IMR-90 (cell line): ENCODE measurements at regions not wholly inside any gene's neighbourhood (a gene's known extent, or its start where the extent isn't known, plus 50 kb on each side); places are given as distances from the start of the nearest gene placed in this dataset.

Source experiments
- ATAC-seq: fragments of 200-7000 bp; cut with Tn5 transposase; 2 replicates; pipeline ENCODE4 v1.9.1; 2020; ENCODE audit warnings: low read depth, mild to moderate bottlenecking, moderate library complexity
- BruUV-seq: library from RNA; stranded (reverse); fragments of 400-500 nt; replicated peaks from 2 replicates; lab custom pipeline; 2021; lab: Mats Ljungman, UMichigan
- CTCF ChIA-PET: fragments of 300-600 bp; formaldehyde crosslinking; extraction: SDS; loops from one replicate; lab custom pipeline; 2021; ENCODE audit warnings: antibody characterized with exemption; lab: Yijun Ruan, JAX
- POLR2A ChIA-PET: fragments of 300-600 bp; sonication (Branson Sonifier 250); formaldehyde crosslinking; loops from one replicate; lab custom pipeline; 2022; ENCODE audit warnings: antibody characterized with exemption; ENCODE audit not compliant: unreplicated experiment; lab: Charles Lee
- DNase-seq: peaks from one replicate; pipeline ENCODE4 v3.0.0; 2013
- H2AFZ ChIP-seq: replicated peaks from 2 replicates; pipeline ENCODE3; 2013; ENCODE audit warnings: low read length, mild to moderate bottlenecking; ENCODE audit not compliant: poor library complexity
- H2AK5ac ChIP-seq: 2 replicates; pipeline ENCODE4 v1.6.1; 2013; ENCODE audit warnings: low read depth, low read length, inconsistent platforms
- H2AK9ac ChIP-seq: replicated peaks from 2 replicates; pipeline ENCODE3; 2013; ENCODE audit warnings: mild to moderate bottlenecking, low read depth, low read length, moderate library complexity; ENCODE audit not compliant: poor library complexity
- H2BK120ac ChIP-seq: 2 replicates; pipeline ENCODE4 v1.6.1; 2013; ENCODE audit warnings: low read depth, low read length, inconsistent platforms
- H2BK15ac ChIP-seq: 3 replicates; pipeline ENCODE4 v1.6.1; 2013; ENCODE audit warnings: low read depth, low read length, inconsistent platforms
- H2BK20ac ChIP-seq: 2 replicates; pipeline ENCODE4 v1.6.1; 2013; ENCODE audit warnings: low read depth, mild to moderate bottlenecking, inconsistent platforms, low read length, moderate library complexity
- H2BK5ac ChIP-seq: 2 replicates; pipeline ENCODE4 v1.6.1; 2013; ENCODE audit warnings: mild to moderate bottlenecking, low read depth, low read length, inconsistent platforms; ENCODE audit not compliant: poor library complexity, severe bottlenecking
- H3K14ac ChIP-seq: replicated peaks from 2 replicates; pipeline ENCODE4 v1.6.1; 2013; ENCODE audit warnings: low read depth, low read length, inconsistent platforms
- H3K18ac ChIP-seq: 2 replicates; pipeline ENCODE4 v1.6.1; 2013; ENCODE audit warnings: low read depth, low read length, control low read depth
- H3K23ac ChIP-seq: 2 replicates; pipeline ENCODE4 v1.6.1; 2013; ENCODE audit warnings: low read depth, low read length, inconsistent platforms
- H3K27ac ChIP-seq: 2 replicates; pipeline ENCODE4 v1.5.1; 2013; ENCODE audit warnings: mild to moderate bottlenecking, control low read depth, low read length; ENCODE audit not compliant: insufficient read depth
- H3K27me3 ChIP-seq: 2 replicates; pipeline ENCODE4 v1.6.1; 2013; ENCODE audit warnings: low read length; ENCODE audit not compliant: control insufficient read depth, insufficient read depth
- H3K36me3 ChIP-seq: 2 replicates; pipeline ENCODE4 v1.6.1; 2013; ENCODE audit warnings: low read length, mixed read lengths; ENCODE audit not compliant: control insufficient read depth, insufficient read depth
- H3K4ac ChIP-seq: 2 replicates; pipeline ENCODE4 v1.6.1; 2013; ENCODE audit warnings: low read depth, low read length, inconsistent platforms
- H3K4me1 ChIP-seq: 2 replicates; pipeline ENCODE4 v1.6.1; 2013; ENCODE audit warnings: low read length, mixed read lengths; ENCODE audit not compliant: control insufficient read depth, insufficient read depth
- H3K4me2 ChIP-seq: 2 replicates; pipeline ENCODE4 v1.6.1; 2013; ENCODE audit warnings: low read depth, mild to moderate bottlenecking, control low read depth, low read length, moderate library complexity
- H3K4me3 ChIP-seq: 2 replicates; pipeline ENCODE4 v1.5.1; 2013; ENCODE audit warnings: low read depth, mild to moderate bottlenecking, control low read depth, low read length, moderate library complexity; ENCODE audit not compliant: insufficient read depth
- H3K56ac ChIP-seq: 2 replicates; pipeline ENCODE4 v1.6.1; 2013; ENCODE audit warnings: low read length, inconsistent platforms; ENCODE audit not compliant: insufficient read depth; ENCODE audit errors: extremely low read depth
- H3K79me1 ChIP-seq, 2 experiments: 2 replicates each; pipeline ENCODE4 v1.6.1; 2013; ENCODE audit warnings: low read length in 2 of 2, inconsistent platforms in 1 of 2, low read depth in 1 of 2
- H3K9ac ChIP-seq: 2 replicates; pipeline ENCODE4 v1.6.1; 2013; ENCODE audit warnings: low read depth, low read length, control low read depth
- H3K9me1 ChIP-seq: 2 replicates; pipeline ENCODE4 v1.6.1; 2013; ENCODE audit warnings: low read length, inconsistent platforms; ENCODE audit not compliant: insufficient read depth
- H3K9me3 ChIP-seq: 2 replicates; pipeline ENCODE4 v1.6.1; 2013; ENCODE audit warnings: low read length; ENCODE audit not compliant: control insufficient read depth, insufficient read depth
- H4K20me1 ChIP-seq: 2 replicates; pipeline ENCODE4 v1.6.1; 2013; ENCODE audit warnings: low read length, inconsistent platforms; ENCODE audit not compliant: insufficient read depth
- H4K5ac ChIP-seq: 2 replicates; pipeline ENCODE4 v1.6.1; 2013; ENCODE audit warnings: mild to moderate bottlenecking, low read depth, low read length, control low read depth
- H4K8ac ChIP-seq, 2 experiments: 2 replicates each; pipeline ENCODE4 v1.6.1; 2013; ENCODE audit warnings: low read depth in 2 of 2, low read length in 2 of 2, control low read depth in 1 of 2, inconsistent platforms in 1 of 2
- H4K91ac ChIP-seq: 2 replicates; pipeline ENCODE4 v1.6.1; 2013; ENCODE audit warnings: low read depth, low read length, inconsistent platforms; ENCODE audit not compliant: insufficient read depth
- BHLHE40 ChIP-seq: fragments of 150-350 bp; IDR thresholded peaks from 2 replicates; pipeline ENCODE4 v1.6.1; 2016; ENCODE audit warnings: mild to moderate bottlenecking, low read depth, low read length
- CEBPB ChIP-seq: IDR thresholded peaks from 2 replicates; pipeline ENCODE4 v1.6.1; 2012; ENCODE audit warnings: low read depth, low read length, improper control_type of control experiment
- CHD1 ChIP-seq: IDR thresholded peaks from 2 replicates; pipeline ENCODE4 v1.6.1; 2012; ENCODE audit warnings: low read depth, low read length, improper control_type of control experiment
- CTCF ChIP-seq: conservative IDR thresholded peaks from 2 replicates; pipeline ENCODE4 v1.5.1; 2012; ENCODE audit warnings: mild to moderate bottlenecking, low read depth, low read length, improper control_type of control experiment
- ELK1 ChIP-seq: fragments of 150-350 bp; IDR thresholded peaks from 2 replicates; pipeline ENCODE4 v1.6.1; 2016; ENCODE audit warnings: low read depth, mild to moderate bottlenecking, low read length, moderate library complexity, borderline replicate concordance
- FOS ChIP-seq: fragments of 150-350 bp; IDR thresholded peaks from 2 replicates; pipeline ENCODE4 v1.6.1; 2016; ENCODE audit warnings: low read depth, low read length
- MAZ ChIP-seq: IDR thresholded peaks from 2 replicates; pipeline ENCODE4 v1.6.1; 2012; ENCODE audit warnings: low read depth, mild to moderate bottlenecking, low read length, improper control_type of control experiment, moderate library complexity, borderline replicate concordance
- MXI1 ChIP-seq: IDR thresholded peaks from 2 replicates; pipeline ENCODE4 v1.6.1; 2012; ENCODE audit warnings: low read depth, mild to moderate bottlenecking, low read length, moderate library complexity, borderline replicate concordance
- POLR2A ChIP-seq: IDR thresholded peaks from 2 replicates; pipeline ENCODE4 v1.6.1; 2012; ENCODE audit warnings: mild to moderate bottlenecking, low read depth, low read length
- RAD21 ChIP-seq: IDR thresholded peaks from 2 replicates; pipeline ENCODE4 v1.6.1; 2012; ENCODE audit warnings: low read length, improper control_type of control experiment
- RFX5 ChIP-seq: IDR thresholded peaks from 2 replicates; pipeline ENCODE4 v1.8.0; 2012; ENCODE audit warnings: low read depth, mild to moderate bottlenecking, low read length, moderate library complexity
- USF2 ChIP-seq: fragments of 150-350 bp; IDR thresholded peaks from 2 replicates; pipeline ENCODE4 v1.6.1; 2017; ENCODE audit warnings: mild to moderate bottlenecking, antibody characterized with exemption, low read length, low read depth
- WGBS, 2 experiments: methylation state at CpG; one replicate each; pipeline versions ENCODE4 v1.1.5 to v1.1.7; 2013; ENCODE audit warnings: missing lambda C conversion rate in 2 of 2; ENCODE audit not compliant: insufficient read length in 1 of 2; ENCODE audit errors: extremely low coverage in 2 of 2; 5-methylcytosine and 5-hydroxymethylcytosine counted together
- dilution Hi-C: fragments of 300-500 bp; cut with HindIII; formaldehyde crosslinking; loops from one replicate; pipeline ENCODE4 v1.14.3; 2018; ENCODE audit warnings: low sequenced_read_pairs; ENCODE audit not compliant: unreplicated experiment
- in situ Hi-C: fragments of 300-500 bp; cut with MboI; formaldehyde crosslinking; loops from 3 replicates; pipeline ENCODE4 v1.14.3; 2019; ENCODE audit warnings: low sequenced_read_pairs, inconsistent platforms, mixed read lengths
- intact Hi-C: fragments of 100-400 bp; cut with micrococcal nuclease; formaldehyde crosslinking; loops from 2 replicates; pipeline ENCODE4 v1.10.0; 2022

GRCh38 chr16:86918637-86919036 is 340.3 kb downstream of the FOXL1 start (continued):
- no peak for TF ChIP-seq CTCF

- Histone ChIP-seq H3K9me3 (peaks cover 15% of the 10 kb centered on the region), H3K56ac (no peak overlapping the region), H2BK120ac (no peak overlapping the region; the same call in 1 of the 2 replicates), H4K91ac (no peak overlapping the region), H2BK5ac (no peak overlapping the region), H3K23ac (no peak overlapping the region), H2AK9ac (no peak overlapping the region), H4K20me1 (no peaks in the 10 kb centered on the region), H3K9ac (no peak overlapping the region), H3K9me1 (peaks cover 10% of the 10 kb centered on the region), H3K4me3 (no peak overlapping the region), H3K4me2 (no peak overlapping the region), H2AK5ac (no peak overlapping the region), H4K5ac (no peak overlapping the region), H3K14ac (no peak overlapping the region), H2BK15ac (no peak overlapping the region), H3K27ac (no peak overlapping the region), H4K8ac (no peak overlapping the region), H3K4me1 (peaks cover 2% of the 10 kb centered on the region), H2AFZ (peak overlapping the region; percentile 17), H3K18ac (no peak overlapping the region), H3K36me3 (no peaks in the 10 kb centered on the region), H3K4ac (no peak overlapping the region), H3K79me1 (peaks cover 0 to 1% of the 10 kb centered on the region in 2 experiments; a peak in 1 of 4 replicates), H2BK20ac (no peak overlapping the region), H3K27me3 (no peaks in the 10 kb centered on the region)
- 64% methylated on average over 8 of the region's 12 CpGs; no CpG with 5 or more reads in 1 of the 2 experiments for WGBS, 2 experiments
- no peak for DNase-seq
- ATAC-seq = no peak
- BruUV-seq = no TSS peak
- CTCF ChIA-PET = no interaction called here
- intact Hi-C loops (no loop called here), dilution Hi-C loops (no loop called here), in situ Hi-C loops (no loop called here)
- POLR2A ChIA-PET = no interaction called here
- TF ChIP-seq CHD1 = no peak
- no peak for TF ChIP-seq ELK1
- no peak for TF ChIP-seq FOS
- no peak for TF ChIP-seq CEBPB
- TF ChIP-seq USF2 = no peak
- no peak for TF ChIP-seq RAD21
- no peak for TF ChIP-seq MAZ
- no peak for TF ChIP-seq BHLHE40
- TF ChIP-seq RFX5 = no peak
- no peak for TF ChIP-seq CTCF
- no peak for TF ChIP-seq POLR2A
- no peak for TF ChIP-seq MXI1
Observed at GRCh38 chr16:86919078-86919477, 340.7 kb downstream of the FOXL1 start.
